Gastrocnemius medialis (tissue), 4 donors: ENCODE measurements at regions not wholly inside any gene's neighbourhood (a gene's known extent, or its start where the extent isn't known, plus 50 kb on each side); places are given as distances from the start of the nearest gene placed in this dataset.

Experiments used
- CTCF ChIP-seq, 5 experiments: fragments of 450-650 bp in 3 of 5; fragments of 200-600 bp in 2 of 5; sonication (generic) in 2 of 5; IDR thresholded peaks in 4 of 5; conservative IDR thresholded peaks in 1 of 5; 1 replicate in 4 of 5; 2 replicates in 1 of 5; pipeline ENCODE4 v1.5.1; 2016 to 2019; ENCODE audit warnings: antibody characterized with exemption in 5 of 5, mild to moderate bottlenecking in 3 of 5, moderate library complexity in 3 of 5
- POLR2A ChIP-seq, 2 donors: fragments of 450-650 bp; IDR thresholded peaks; one replicate each; pipeline ENCODE4 v1.6.1; 2017; ENCODE audit warnings: antibody characterized with exemption in 2 of 2, mild to moderate bottlenecking in 2 of 2, moderate library complexity in 2 of 2

- no peak for TF ChIP-seq CTCF (IDR thresholded peaks at IDR 0.05 in 4 of 5, conservative IDR thresholded peaks at IDR 0.05 in 1 of 5)
- no peak for TF ChIP-seq POLR2A (IDR thresholded peaks at IDR 0.05)
Measured at GRCh38 chr10:33087922-33088321, 129.9 kb upstream of the ITGB1 start.
